ENCODE measurements at regions not wholly inside any gene's neighbourhood (a gene's known extent, or its start where the extent isn't known, plus 50 kb on each side); places are given as distances from the start of the nearest gene placed in this dataset.

DNA sequence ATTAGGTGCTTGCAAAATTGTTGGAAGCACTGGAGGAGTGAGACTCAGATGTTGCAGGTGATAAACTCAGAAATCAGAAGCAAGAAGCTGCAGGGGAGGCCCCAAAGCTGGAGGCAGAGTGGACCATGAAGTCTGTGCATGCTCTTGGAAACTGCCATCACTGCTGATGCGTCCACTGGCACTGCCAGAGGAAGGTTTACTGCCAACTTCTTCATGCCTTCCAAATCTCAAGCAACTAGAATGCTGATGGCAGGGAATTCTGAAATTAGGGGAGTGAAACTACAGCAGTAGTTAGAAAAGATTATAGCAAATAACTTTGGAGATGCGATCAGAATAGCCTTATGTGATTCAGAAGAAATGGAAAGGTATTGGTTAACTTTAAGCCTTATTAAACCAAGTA is 277.1 kb upstream of the SDK2 start:
- RAD21 ChIA-PET (ENCODE audit: low non-redundant PET in 1 of 2, low total read pairs in 2 of 2, uncharacterized antibody in 2 of 2, unreplicated experiment in 2 of 2), result no interaction called here
- no TSS peak for BruUV-seq (replicated peaks)

More for the DNA sequence above, 277.1 kb upstream of the SDK2 start:
- no peaks in the 10 kb centered on the region for H3K4me1 ChIP-seq (ENCODE audit: control insufficient read depth in 1 of 2, insufficient read depth in 2 of 2, low read length in 2 of 2)
- H3K27me3 ChIP-seq (ENCODE audit: insufficient read depth, low read length), result no peaks in the 10 kb centered on the region
- H3K4me2 ChIP-seq (ENCODE audit: low read length), result no peak overlapping the region
- H3K36me3 ChIP-seq (ENCODE audit: control insufficient read depth in 1 of 2, insufficient read depth in 2 of 2, low read length in 2 of 2), result no peaks in the 10 kb centered on the region
- H2AFZ ChIP-seq (ENCODE audit: low read depth, low read length, poor library complexity, severe bottlenecking), result no peak overlapping the region
- CTCF ChIA-PET, result interaction anchor here (0.7 kb wide), 1 partner anchor 164 kb away, joined by 4 read pairs; no protein-coding TSS in a partner anchor
- no peaks in the 10 kb centered on the region for H4K20me1 ChIP-seq (ENCODE audit: insufficient read depth)
- no peaks in the 10 kb centered on the region for H3K9me2 ChIP-seq (ENCODE audit: insufficient read depth)
- intact Hi-C loops (cut with micrococcal nuclease), result no loop called here
- no peaks in the 10 kb centered on the region for H3K79me2 ChIP-seq (ENCODE audit: insufficient read depth, low read length)
- POLR2A ChIA-PET, result no interaction called here
- H3K27ac ChIP-seq (ENCODE audit: low read depth, low read length), result no peak overlapping the region
- no peak overlapping the region for H3K9ac ChIP-seq (ENCODE audit: low read length)
- H3K9me3 ChIP-seq (ENCODE audit: control insufficient read depth in 1 of 2, insufficient read depth in 1 of 2, low read depth in 1 of 2, low read length in 2 of 2), result 0 out of 4 replicates have a peak, but pooled peaks cover 0 to 3% of the 10 kb centered on the region in 2 experiments
- H3K4me3 ChIP-seq (replicated peaks in 1 of 2; ENCODE audit: low read depth in 1 of 2, low read length in 2 of 2), result no peak overlapping the region
- DNase-seq (ENCODE audit: low read depth, low spot score), result no peak
- TF ChIP-seq SIN3A (IDR thresholded peaks at IDR 0.05; ENCODE audit: low read depth), result no peak
- no peak for TF ChIP-seq POLR2AphosphoS5 (IDR thresholded peaks at IDR 0.05; ENCODE audit: low read depth, low read length)
- TF ChIP-seq JUND (IDR thresholded peaks at IDR 0.05), result no peak
- TF ChIP-seq ZNF274 (IDR thresholded peaks at IDR 0.05; ENCODE audit: low read depth, low read length), result no peak
- TF ChIP-seq, protein P1, sequence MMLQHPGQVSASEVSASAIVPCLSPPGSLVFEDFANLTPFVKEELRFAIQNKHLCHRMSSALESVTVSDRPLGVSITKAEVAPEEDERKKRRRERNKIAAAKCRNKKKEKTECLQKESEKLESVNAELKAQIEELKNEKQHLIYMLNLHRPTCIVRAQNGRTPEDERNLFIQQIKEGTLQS (IDR thresholded peaks at IDR 0.05), result no peak
- no peak for TF ChIP-seq TCF7L2 (IDR thresholded peaks at IDR 0.05; ENCODE audit: borderline replicate concordance, extremely low read depth, insufficient read depth, insufficient read length)
- TF ChIP-seq, protein P2, sequence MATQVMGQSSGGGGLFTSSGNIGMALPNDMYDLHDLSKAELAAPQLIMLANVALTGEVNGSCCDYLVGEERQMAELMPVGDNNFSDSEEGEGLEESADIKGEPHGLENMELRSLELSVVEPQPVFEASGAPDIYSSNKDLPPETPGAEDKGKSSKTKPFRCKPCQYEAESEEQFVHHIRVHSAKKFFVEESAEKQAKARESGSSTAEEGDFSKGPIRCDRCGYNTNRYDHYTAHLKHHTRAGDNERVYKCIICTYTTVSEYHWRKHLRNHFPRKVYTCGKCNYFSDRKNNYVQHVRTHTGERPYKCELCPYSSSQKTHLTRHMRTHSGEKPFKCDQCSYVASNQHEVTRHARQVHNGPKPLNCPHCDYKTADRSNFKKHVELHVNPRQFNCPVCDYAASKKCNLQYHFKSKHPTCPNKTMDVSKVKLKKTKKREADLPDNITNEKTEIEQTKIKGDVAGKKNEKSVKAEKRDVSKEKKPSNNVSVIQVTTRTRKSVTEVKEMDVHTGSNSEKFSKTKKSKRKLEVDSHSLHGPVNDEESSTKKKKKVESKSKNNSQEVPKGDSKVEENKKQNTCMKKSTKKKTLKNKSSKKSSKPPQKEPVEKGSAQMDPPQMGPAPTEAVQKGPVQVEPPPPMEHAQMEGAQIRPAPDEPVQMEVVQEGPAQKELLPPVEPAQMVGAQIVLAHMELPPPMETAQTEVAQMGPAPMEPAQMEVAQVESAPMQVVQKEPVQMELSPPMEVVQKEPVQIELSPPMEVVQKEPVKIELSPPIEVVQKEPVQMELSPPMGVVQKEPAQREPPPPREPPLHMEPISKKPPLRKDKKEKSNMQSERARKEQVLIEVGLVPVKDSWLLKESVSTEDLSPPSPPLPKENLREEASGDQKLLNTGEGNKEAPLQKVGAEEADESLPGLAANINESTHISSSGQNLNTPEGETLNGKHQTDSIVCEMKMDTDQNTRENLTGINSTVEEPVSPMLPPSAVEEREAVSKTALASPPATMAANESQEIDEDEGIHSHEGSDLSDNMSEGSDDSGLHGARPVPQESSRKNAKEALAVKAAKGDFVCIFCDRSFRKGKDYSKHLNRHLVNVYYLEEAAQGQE (IDR thresholded peaks at IDR 0.05; ENCODE audit: low read depth), result no peak
- TF ChIP-seq FOSL1 (IDR thresholded peaks at IDR 0.05; ENCODE audit: low read depth), result no peak
- TF ChIP-seq, protein P3, sequence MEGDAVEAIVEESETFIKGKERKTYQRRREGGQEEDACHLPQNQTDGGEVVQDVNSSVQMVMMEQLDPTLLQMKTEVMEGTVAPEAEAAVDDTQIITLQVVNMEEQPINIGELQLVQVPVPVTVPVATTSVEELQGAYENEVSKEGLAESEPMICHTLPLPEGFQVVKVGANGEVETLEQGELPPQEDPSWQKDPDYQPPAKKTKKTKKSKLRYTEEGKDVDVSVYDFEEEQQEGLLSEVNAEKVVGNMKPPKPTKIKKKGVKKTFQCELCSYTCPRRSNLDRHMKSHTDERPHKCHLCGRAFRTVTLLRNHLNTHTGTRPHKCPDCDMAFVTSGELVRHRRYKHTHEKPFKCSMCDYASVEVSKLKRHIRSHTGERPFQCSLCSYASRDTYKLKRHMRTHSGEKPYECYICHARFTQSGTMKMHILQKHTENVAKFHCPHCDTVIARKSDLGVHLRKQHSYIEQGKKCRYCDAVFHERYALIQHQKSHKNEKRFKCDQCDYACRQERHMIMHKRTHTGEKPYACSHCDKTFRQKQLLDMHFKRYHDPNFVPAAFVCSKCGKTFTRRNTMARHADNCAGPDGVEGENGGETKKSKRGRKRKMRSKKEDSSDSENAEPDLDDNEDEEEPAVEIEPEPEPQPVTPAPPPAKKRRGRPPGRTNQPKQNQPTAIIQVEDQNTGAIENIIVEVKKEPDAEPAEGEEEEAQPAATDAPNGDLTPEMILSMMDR (IDR thresholded peaks at IDR 0.05 in 2 of 3, conservative IDR thresholded peaks at IDR 0.05 in 1 of 3; ENCODE audit: borderline replicate concordance in 1 of 3, insufficient read depth in 1 of 3, low read depth in 2 of 3, low read length in 2 of 3), result no peak
- no peak for ATAC-seq

All from HCT116 (cell line).